ENCODE measurements at regions not wholly inside any gene's neighbourhood (a gene's known extent, or its start where the extent isn't known, plus 50 kb on each side); places are given as distances from the start of the nearest gene placed in this dataset.

DNA sequence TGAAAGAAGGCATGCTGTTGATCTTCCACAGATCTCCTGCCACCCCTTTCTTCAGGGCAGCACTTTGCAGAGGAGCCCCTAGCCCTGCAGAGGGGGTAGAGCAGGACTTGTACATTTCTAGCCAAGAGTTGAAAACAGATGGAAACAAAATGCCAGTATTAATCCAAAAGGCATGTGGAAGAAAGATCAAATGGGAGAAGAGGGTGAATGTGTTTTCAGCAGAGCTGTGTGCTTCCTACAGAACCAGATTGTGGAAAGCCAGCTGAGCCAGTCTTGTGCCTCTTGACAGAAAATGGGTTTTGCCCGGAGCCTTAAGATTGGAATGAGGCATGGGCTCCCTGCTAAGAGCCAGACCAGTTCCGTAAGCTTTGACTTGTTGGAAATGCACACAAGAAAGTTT, 105.2 kb upstream of the TSPAN2 start:
- Histone ChIP-seq H3K4me1 (ENCODE audit: control insufficient read depth in 2 of 2, insufficient read depth in 2 of 2, low read length in 2 of 2) (no peaks in the 10 kb centered on the region), H3K27ac (ENCODE audit: low read length in 2 of 2) (no peak overlapping the region), H3K9ac (ENCODE audit: low read length) (no peak overlapping the region), H2AFZ (ENCODE audit: insufficient read depth, low read depth, low read length, poor library complexity, severe bottlenecking) (no peak overlapping the region), H3K4me2 (replicated peaks; ENCODE audit: low read depth, low read length, poor library complexity, severe bottlenecking) (no peak overlapping the region), H3K36me3 (replicated peaks in 1 of 2; ENCODE audit: control extremely low read depth in 1 of 2, control insufficient read depth in 1 of 2, extremely low read depth in 1 of 2, insufficient read depth in 2 of 2, low read length in 1 of 2) (no peaks in the 10 kb centered on the region), H3K79me2 (ENCODE audit: control insufficient read depth, insufficient read depth, low read length) (no peaks in the 10 kb centered on the region), H4K20me1 (ENCODE audit: control insufficient read depth, insufficient read depth, low read length, poor library complexity, severe bottlenecking) (no peaks in the 10 kb centered on the region), H3K9me3 (ENCODE audit: control extremely low read depth in 1 of 3, control insufficient read depth in 2 of 3, insufficient read depth in 1 of 3, low read length in 2 of 3) (no peaks in the 10 kb centered on the region), H3K27me3 (replicated peaks in 1 of 4; ENCODE audit: control extremely low read depth in 1 of 4, control insufficient read depth in 3 of 4, insufficient read depth in 4 of 4, low read length in 3 of 4) (no peaks in the 10 kb centered on the region), H3K4me3 (ENCODE audit: control extremely low read depth in 1 of 5, extremely low read depth in 1 of 5, insufficient read depth in 1 of 5, low read depth in 2 of 5, low read length in 4 of 5) (no peak overlapping the region)
- ATAC-seq (ENCODE audit: low read depth) (no peak), DNase-seq (no peak)
- Mint-ChIP-seq H3K27ac (no peak overlapping the region), H3K4me1 (no peaks in the 10 kb centered on the region), H3K9me3 (ENCODE audit: insufficient read depth) (no peaks in the 10 kb centered on the region), H3K4me3 (no peak overlapping the region), H3K27me3 (peaks cover 12% of the 10 kb centered on the region)
- 30% methylated on average over 2 of the region's 2 CpGs for WGBS (ENCODE audit: insufficient coverage)
- ChIA-PET CTCF (no interaction called here), POLR2A (no interaction called here)
- no peak for TF ChIP-seq CTCF (IDR thresholded peaks at IDR 0.05)
- no peak for TF ChIP-seq EZH2 (IDR thresholded peaks at IDR 0.05; ENCODE audit: borderline replicate concordance, insufficient read depth, low read depth, low read length, poor library complexity, severe bottlenecking)
- intact Hi-C loops (cut with micrococcal nuclease) = no loop called here

- no peaks in the 10 kb centered on the region for H4K20me1 ChIP-seq (ENCODE audit: control insufficient read depth, insufficient read depth, low read length, poor library complexity, severe bottlenecking)
- no peak overlapping the region for H2AFZ ChIP-seq (ENCODE audit: insufficient read depth, low read depth, low read length, poor library complexity, severe bottlenecking)
- ATAC-seq (ENCODE audit: low read depth) (no peak), DNase-seq (no peak)
- no peaks in the 10 kb centered on the region for H3K79me2 ChIP-seq (ENCODE audit: control insufficient read depth, insufficient read depth, low read length)
- no peaks in the 10 kb centered on the region for H3K9me3 ChIP-seq (ENCODE audit: control extremely low read depth in 1 of 3, control insufficient read depth in 2 of 3, insufficient read depth in 1 of 3, low read length in 2 of 3)
- no peak overlapping the region for H3K27ac ChIP-seq (ENCODE audit: low read length in 2 of 2)
- ChIA-PET POLR2A (no interaction called here), CTCF (no interaction called here)
- no peaks in the 10 kb centered on the region for H3K27me3 ChIP-seq (replicated peaks in 1 of 4; ENCODE audit: control extremely low read depth in 1 of 4, control insufficient read depth in 3 of 4, insufficient read depth in 4 of 4, low read length in 3 of 4)
- TF ChIP-seq EZH2 (IDR thresholded peaks at IDR 0.05; ENCODE audit: borderline replicate concordance, insufficient read depth, low read depth, low read length, poor library complexity, severe bottlenecking) = no peak
- no peak for TF ChIP-seq CTCF (IDR thresholded peaks at IDR 0.05)
- H3K36me3 ChIP-seq (replicated peaks in 1 of 2; ENCODE audit: control extremely low read depth in 1 of 2, control insufficient read depth in 1 of 2, extremely low read depth in 1 of 2, insufficient read depth in 2 of 2, low read length in 1 of 2) = no peaks in the 10 kb centered on the region
- no peak overlapping the region for H3K4me3 ChIP-seq (ENCODE audit: control extremely low read depth in 1 of 5, extremely low read depth in 1 of 5, insufficient read depth in 1 of 5, low read depth in 2 of 5, low read length in 4 of 5)
- Mint-ChIP-seq H3K4me1 (no peaks in the 10 kb centered on the region), H3K9me3 (ENCODE audit: insufficient read depth) (no peaks in the 10 kb centered on the region), H3K27ac (no peak overlapping the region), H3K27me3 (peaks cover 12% of the 10 kb centered on the region), H3K4me3 (no peak overlapping the region)
- H3K4me1 ChIP-seq (ENCODE audit: control insufficient read depth in 2 of 2, insufficient read depth in 2 of 2, low read length in 2 of 2) = no peaks in the 10 kb centered on the region
- no peak overlapping the region for H3K9ac ChIP-seq (ENCODE audit: low read length)
- 71% methylated on average over 1 of the region's 3 CpGs for WGBS (ENCODE audit: insufficient coverage)
- intact Hi-C loops (cut with micrococcal nuclease) = no loop called here
- no peak overlapping the region for H3K4me2 ChIP-seq (replicated peaks; ENCODE audit: low read depth, low read length, poor library complexity, severe bottlenecking)
Measured at GRCh38 chr1:115193046-115193828, 103.9 kb upstream of the TSPAN2 start.

Measured in B cell (primary cell).